Neural crest cell (in vitro differentiated cells): ENCODE measurements at regions not wholly inside any gene's neighbourhood (a gene's known extent, or its start where the extent isn't known, plus 50 kb on each side); places are given as distances from the start of the nearest gene placed in this dataset.
A peak's percentile ranks its signal among the peaks of the same experiment; 100 is the strongest.

Source experiments
- DNase-seq: peaks from one replicate; pipeline ENCODE4 v3.0.0; 2021; ENCODE audit warnings: low read depth, mixed read lengths, low spot score
- H3K27ac Mint-ChIP-seq: one replicate; pipeline ENCODE4 v1.8.0; 2021; ENCODE audit warnings: mild to moderate bottlenecking, mixed read lengths; ENCODE audit not compliant: unreplicated experiment
- H3K27me3 Mint-ChIP-seq: 2 replicates; pipeline ENCODE4 v1.8.0; 2021; ENCODE audit warnings: low read depth, mild to moderate bottlenecking, mixed read lengths
- H3K36me3 Mint-ChIP-seq: 2 replicates; pipeline ENCODE4 v1.8.0; 2021; ENCODE audit warnings: low read depth, mild to moderate bottlenecking, mixed read lengths
- H3K4me1 Mint-ChIP-seq: 2 replicates; pipeline ENCODE4 v1.8.0; 2021; ENCODE audit warnings: mixed read lengths
- H3K4me3 Mint-ChIP-seq: one replicate; pipeline ENCODE4 v1.8.0; 2021; ENCODE audit warnings: mild to moderate bottlenecking, mixed read lengths
- H3K9me3 Mint-ChIP-seq: 2 replicates; pipeline ENCODE4 v1.8.0; 2021; ENCODE audit warnings: mixed read lengths
- TF ChIP-seq, protein P1 (sequence below): fragments of 200-600 bp; sonication (generic); conservative IDR thresholded peaks from 2 replicates; pipeline ENCODE4 v1.5.0; 2021; ENCODE audit warnings: antibody characterized with exemption, mild to moderate bottlenecking

DNA sequence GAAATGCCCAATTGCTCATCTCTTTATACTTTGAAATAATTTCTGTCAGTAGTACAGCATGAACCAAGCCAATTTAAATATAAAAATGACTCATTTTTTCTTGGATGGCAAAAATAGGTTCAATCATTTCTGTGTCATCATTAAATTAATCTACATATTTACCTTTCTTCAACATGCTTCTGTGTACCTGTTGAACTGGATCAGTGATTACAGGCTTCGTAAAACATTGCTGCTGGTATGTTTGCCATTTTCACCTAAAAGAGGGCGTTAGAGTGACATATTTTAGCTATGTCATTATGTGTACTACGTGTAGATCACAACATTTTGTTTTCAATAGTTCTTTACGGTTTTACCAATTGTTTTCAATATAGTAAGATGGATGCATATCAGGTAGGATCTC lies 340.5 kb upstream of the MAOA start:
- DNase-seq: no peak
- no peak overlapping the region for H3K4me3 Mint-ChIP-seq
- TF ChIP-seq, protein P1, sequence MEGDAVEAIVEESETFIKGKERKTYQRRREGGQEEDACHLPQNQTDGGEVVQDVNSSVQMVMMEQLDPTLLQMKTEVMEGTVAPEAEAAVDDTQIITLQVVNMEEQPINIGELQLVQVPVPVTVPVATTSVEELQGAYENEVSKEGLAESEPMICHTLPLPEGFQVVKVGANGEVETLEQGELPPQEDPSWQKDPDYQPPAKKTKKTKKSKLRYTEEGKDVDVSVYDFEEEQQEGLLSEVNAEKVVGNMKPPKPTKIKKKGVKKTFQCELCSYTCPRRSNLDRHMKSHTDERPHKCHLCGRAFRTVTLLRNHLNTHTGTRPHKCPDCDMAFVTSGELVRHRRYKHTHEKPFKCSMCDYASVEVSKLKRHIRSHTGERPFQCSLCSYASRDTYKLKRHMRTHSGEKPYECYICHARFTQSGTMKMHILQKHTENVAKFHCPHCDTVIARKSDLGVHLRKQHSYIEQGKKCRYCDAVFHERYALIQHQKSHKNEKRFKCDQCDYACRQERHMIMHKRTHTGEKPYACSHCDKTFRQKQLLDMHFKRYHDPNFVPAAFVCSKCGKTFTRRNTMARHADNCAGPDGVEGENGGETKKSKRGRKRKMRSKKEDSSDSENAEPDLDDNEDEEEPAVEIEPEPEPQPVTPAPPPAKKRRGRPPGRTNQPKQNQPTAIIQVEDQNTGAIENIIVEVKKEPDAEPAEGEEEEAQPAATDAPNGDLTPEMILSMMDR: no peak
- no peaks in the 10 kb centered on the region for H3K36me3 Mint-ChIP-seq
- no peak overlapping the region for H3K27ac Mint-ChIP-seq
- no peaks in the 10 kb centered on the region for H3K9me3 Mint-ChIP-seq
- peaks cover 9% of the 10 kb centered on the region for H3K4me1 Mint-ChIP-seq
- H3K27me3 Mint-ChIP-seq: no peaks in the 10 kb centered on the region

DNA sequence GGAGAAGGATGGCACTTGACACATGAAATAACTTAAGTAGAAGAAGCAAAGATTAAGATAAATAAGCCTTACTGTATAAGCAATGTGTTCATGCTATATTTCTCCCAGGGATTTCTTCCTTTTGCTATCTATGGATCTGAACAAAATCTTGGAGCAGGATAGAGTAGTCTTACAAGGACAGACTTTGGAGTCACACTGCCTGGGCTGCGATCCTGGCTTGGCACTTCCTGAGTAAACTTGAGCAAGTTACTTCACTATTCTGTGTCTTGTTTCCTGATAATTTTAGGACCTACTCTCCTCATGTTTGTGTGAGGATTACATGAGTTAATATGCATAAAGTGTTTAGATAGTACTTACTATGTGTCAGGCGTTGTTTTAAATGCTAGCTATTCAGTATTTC lies 340.0 kb upstream of the MAOA start:
- no peaks in the 10 kb centered on the region for H3K9me3 Mint-ChIP-seq
- H3K4me3 Mint-ChIP-seq: no peak overlapping the region
- no peak overlapping the region for H3K27ac Mint-ChIP-seq
- DNase-seq: no peak
- peaks cover 9% of the 10 kb centered on the region for H3K4me1 Mint-ChIP-seq
- H3K27me3 Mint-ChIP-seq: no peaks in the 10 kb centered on the region
- TF ChIP-seq, protein P1: no peak
- no peaks in the 10 kb centered on the region for H3K36me3 Mint-ChIP-seq

DNA sequence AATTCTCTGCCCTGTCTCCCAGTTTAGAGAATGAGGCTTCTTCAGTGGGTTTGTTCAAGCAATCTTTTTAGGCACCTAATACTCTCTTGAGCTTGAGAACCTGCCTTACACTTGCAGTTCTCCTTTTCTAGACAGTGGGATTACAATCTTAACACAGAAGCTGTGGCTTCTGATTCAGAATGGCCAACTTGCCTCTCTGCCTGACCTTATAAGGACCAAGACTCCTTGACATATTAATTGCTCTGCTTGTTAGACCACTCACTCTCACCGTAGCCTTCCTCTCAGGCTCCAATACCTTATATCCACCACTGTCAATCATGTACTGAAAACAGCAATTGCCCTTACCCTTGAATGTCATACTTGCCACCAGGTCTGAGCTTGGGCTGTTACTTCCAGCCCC lies 338.7 kb upstream of the MAOA start:
- H3K27me3 Mint-ChIP-seq: no peaks in the 10 kb centered on the region
- H3K36me3 Mint-ChIP-seq: no peaks in the 10 kb centered on the region
- no peak overlapping the region for H3K4me3 Mint-ChIP-seq
- no peaks in the 10 kb centered on the region for H3K4me1 Mint-ChIP-seq
- no peak overlapping the region for H3K27ac Mint-ChIP-seq
- TF ChIP-seq, protein P1: no peak
- DNase-seq: no peak
- H3K9me3 Mint-ChIP-seq: peaks cover 3% of the 10 kb centered on the region

DNA sequence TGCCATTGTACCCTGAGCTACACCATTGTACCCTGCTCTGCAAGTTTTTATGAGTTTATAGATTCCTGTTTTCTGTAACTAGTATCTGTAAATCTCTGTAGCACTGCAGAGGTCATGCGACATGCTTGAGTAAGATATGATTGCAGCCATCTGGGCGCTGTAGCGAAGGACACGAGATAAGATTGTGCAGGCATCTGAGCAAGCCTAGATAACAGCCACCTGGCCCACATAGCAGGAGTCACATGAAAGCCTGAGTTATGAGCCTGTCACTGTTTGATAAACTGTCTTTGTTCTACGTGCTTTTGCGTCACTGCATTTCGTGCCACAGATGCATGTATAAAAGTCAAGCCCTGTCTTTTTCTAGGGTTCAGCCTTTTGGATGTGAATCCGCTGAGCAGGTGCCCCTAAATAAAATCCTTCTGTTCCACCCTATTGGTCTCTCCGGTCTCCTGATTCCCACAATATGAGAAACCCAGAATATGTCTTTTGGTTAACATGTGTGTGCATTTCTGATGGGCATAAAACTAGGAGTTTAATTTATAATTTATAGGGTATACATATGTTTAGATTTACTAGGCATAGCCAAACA lies 327.6 kb upstream of the MAOA start:
- no peak overlapping the region for H3K27ac Mint-ChIP-seq
- H3K9me3 Mint-ChIP-seq: peaks cover 11% of the 10 kb centered on the region
- H3K27me3 Mint-ChIP-seq: no peaks in the 10 kb centered on the region
- H3K4me3 Mint-ChIP-seq: no peak overlapping the region
- TF ChIP-seq, protein P1: no peak
- no peak for DNase-seq
- H3K4me1 Mint-ChIP-seq: no peaks in the 10 kb centered on the region
- peaks cover 1% of the 10 kb centered on the region for H3K36me3 Mint-ChIP-seq

DNA sequence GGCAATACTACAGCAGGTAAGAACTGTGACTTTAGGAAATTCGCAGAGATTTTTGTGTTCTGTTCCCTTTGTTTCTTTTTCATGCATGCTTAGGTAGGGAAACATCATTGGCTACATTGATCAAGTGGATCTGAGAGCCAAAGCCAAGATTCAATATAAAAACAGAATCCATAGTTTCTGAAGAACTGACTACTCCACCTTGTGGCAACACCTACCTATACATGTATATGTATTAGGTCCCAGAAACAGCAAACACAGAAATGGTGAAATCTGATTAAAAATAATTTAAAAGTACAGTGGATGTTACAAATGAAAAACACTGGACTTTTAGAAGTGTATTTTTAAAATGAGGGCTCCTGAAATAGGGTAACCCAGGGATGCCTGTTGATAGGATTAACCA lies 322.6 kb upstream of the MAOA start:
- Mint-ChIP-seq H3K27ac (no peak overlapping the region), H3K4me1 (no peaks in the 10 kb centered on the region), H3K4me3 (no peak overlapping the region), H3K27me3 (no peaks in the 10 kb centered on the region), H3K9me3 (peaks cover 5% of the 10 kb centered on the region), H3K36me3 (no peaks in the 10 kb centered on the region)
- TF ChIP-seq, protein P1: peak; percentile 52
- no peak for DNase-seq

DNA sequence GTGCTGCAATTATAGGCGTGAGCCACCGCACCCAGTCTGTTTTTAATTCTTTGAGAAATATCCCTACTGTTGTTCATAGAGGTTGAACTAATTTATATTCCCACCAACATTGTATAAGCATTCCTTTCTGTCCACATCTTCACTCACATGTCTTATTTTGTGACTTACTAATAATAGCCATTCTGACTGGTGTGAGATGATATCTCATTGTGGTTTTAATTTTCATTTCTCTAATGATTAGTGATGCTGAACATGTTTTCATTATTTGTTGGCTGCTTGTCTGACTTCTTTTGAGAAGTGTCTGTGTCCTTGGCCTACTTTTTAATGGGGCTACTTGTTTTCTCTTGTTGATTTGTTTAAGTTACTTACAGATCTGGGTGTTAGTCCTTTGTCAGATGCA lies 310.9 kb upstream of the MAOA start:
- no peak for DNase-seq
- H3K9me3 Mint-ChIP-seq: no peaks in the 10 kb centered on the region
- H3K4me3 Mint-ChIP-seq: no peak overlapping the region
- TF ChIP-seq, protein P1: no peak
- no peaks in the 10 kb centered on the region for H3K27me3 Mint-ChIP-seq
- no peaks in the 10 kb centered on the region for H3K4me1 Mint-ChIP-seq
- H3K27ac Mint-ChIP-seq: no peak overlapping the region
- H3K36me3 Mint-ChIP-seq: no peaks in the 10 kb centered on the region
